SK-N-SH (cell line): ENCODE measurements at regions not wholly inside any gene's neighbourhood (a gene's known extent, or its start where the extent isn't known, plus 50 kb on each side); places are given as distances from the start of the nearest gene placed in this dataset.

Experiments used
- CTCF ChIA-PET: fragments of 300-600, 350-600 bp; formaldehyde crosslinking; extraction: SDS; loops from one replicate; lab custom pipeline; 2021; lab: Yijun Ruan, JAX
- POLR2A ChIA-PET: fragments of 350-600 bp; sonication (Branson Sonifier 250); formaldehyde crosslinking; extraction: SDS; loops from one replicate; lab custom pipeline; 2020; ENCODE audit warnings: antibody characterized with exemption, inconsistent platforms; lab: Yijun Ruan, JAX
- DNase-seq: peaks from one replicate; pipeline ENCODE4 v3.0.0; 2012
- H2AFZ ChIP-seq: fragments of 200-600 bp; sonication (generic); 2 replicates; pipeline ENCODE4 v1.8.1; 2016; ENCODE audit warnings: antibody characterized with exemption, mild to moderate bottlenecking, low read depth
- H3F3A ChIP-seq: fragments of 200-600 bp; sonication (generic); replicated peaks from 2 replicates; pipeline ENCODE3; 2016; ENCODE audit warnings: antibody characterized with exemption, mild to moderate bottlenecking; ENCODE audit not compliant: insufficient read depth
- H3K27ac ChIP-seq, 2 experiments: fragments of 200-500 bp in 1 of 2; fragments of 200-600 bp in 1 of 2; sonication (Bioruptor generic) in 1 of 2; sonication (generic), shearing (Covaris generic) in 1 of 2; 2 replicates each; pipeline versions ENCODE4 v1.5.1 to v1.6.1; 2014 to 2016; ENCODE audit warnings: low read depth in 2 of 2, inconsistent platforms in 1 of 2, low read length in 1 of 2, mild to moderate bottlenecking in 1 of 2, mixed read lengths in 1 of 2
- H3K27me3 ChIP-seq: fragments of 200-600 bp; sonication (generic), shearing (Covaris generic); 2 replicates; pipeline ENCODE4 v1.6.1; 2016; ENCODE audit warnings: mixed run types; ENCODE audit not compliant: insufficient read depth
- H3K36me3 ChIP-seq, 2 experiments: fragments of 200-500 bp in 1 of 2; fragments of 200-600 bp in 1 of 2; sonication (Bioruptor generic) in 1 of 2; sonication (generic) in 1 of 2; replicated peaks in 1 of 2; 2 replicates each; pipeline versions ENCODE3 to v1.5.1; 2014 to 2016; ENCODE audit warnings: low read length in 1 of 2, mild to moderate bottlenecking in 1 of 2; ENCODE audit not compliant: insufficient read depth in 2 of 2, control insufficient read depth in 1 of 2
- H3K4me1 ChIP-seq, 2 experiments: fragments of 200-500 bp in 1 of 2; fragments of 200-600 bp in 1 of 2; sonication (Bioruptor generic) in 1 of 2; sonication (generic), shearing (Covaris generic) in 1 of 2; 2 replicates each; pipeline versions ENCODE4 v1.5.1 to v1.6.1; 2014 to 2016; ENCODE audit warnings: low read depth in 1 of 2, low read length in 1 of 2, mixed run types in 1 of 2; ENCODE audit not compliant: insufficient read depth in 2 of 2, control insufficient read depth in 1 of 2
- H3K4me2 ChIP-seq: fragments of 200-600 bp; sonication (generic), shearing (Covaris generic); 2 replicates; pipeline ENCODE4 v1.6.1; 2017; ENCODE audit warnings: mixed run types
- H3K4me3 ChIP-seq, 2 experiments: fragments of 200-500 bp in 1 of 2; fragments of 200-600 bp in 1 of 2; sonication (Bioruptor generic) in 1 of 2; sonication (generic), shearing (Covaris generic) in 1 of 2; 2 replicates each; pipeline versions ENCODE4 v1.5.1 to v1.8.1; 2014 to 2016; ENCODE audit warnings: low read depth in 2 of 2, inconsistent platforms in 1 of 2, low read length in 1 of 2, mild to moderate bottlenecking in 1 of 2, mixed read lengths in 1 of 2, moderate library complexity in 1 of 2
- H3K79me2 ChIP-seq: fragments of 200-600 bp; sonication (generic); 2 replicates; pipeline ENCODE4 v1.8.1; 2017; ENCODE audit warnings: mild to moderate bottlenecking; ENCODE audit not compliant: insufficient read depth
- H3K9ac ChIP-seq: fragments of 200-600 bp; sonication (generic); 2 replicates; pipeline ENCODE4 v1.6.1; 2017; ENCODE audit warnings: mixed run types
- H3K9me2 ChIP-seq: fragments of 200-600 bp; sonication (generic); 2 replicates; pipeline ENCODE4 v1.6.1; 2017; ENCODE audit warnings: mixed run types
- H3K9me3 ChIP-seq: fragments of 200-600 bp; sonication (generic); 2 replicates; pipeline ENCODE4 v1.6.1; 2017; ENCODE audit warnings: mixed run types, mild to moderate bottlenecking, moderate library complexity
- H4K20me1 ChIP-seq: fragments of 200-600 bp; sonication (generic); 2 replicates; pipeline ENCODE4 v1.6.1; 2017; ENCODE audit warnings: mild to moderate bottlenecking, mixed run types; ENCODE audit not compliant: insufficient read depth
- CHD2 ChIP-seq: fragments of 150-350 bp; IDR thresholded peaks from 2 replicates; pipeline ENCODE4 v1.6.1; 2018; ENCODE audit warnings: low read length; ENCODE audit not compliant: partially characterized antibody
- EZH2phosphoT487 ChIP-seq: fragments of 200-600 bp; sonication (generic); IDR thresholded peaks from 2 replicates; pipeline ENCODE4 v1.6.1; 2017; ENCODE audit warnings: low read depth, mixed run types, mild to moderate bottlenecking, antibody characterized with exemption, moderate library complexity, borderline replicate concordance
- FOSL2 ChIP-seq: IDR thresholded peaks from 2 replicates; pipeline ENCODE4 v1.4.0; 2012; ENCODE audit warnings: low read depth, mild to moderate bottlenecking, moderate library complexity, borderline replicate concordance
- FOXJ3 ChIP-seq: sonication (generic); formaldehyde crosslinking; IDR thresholded peaks from 2 replicates; pipeline ENCODE4 v1.5.1; 2020; ENCODE audit warnings: mild to moderate bottlenecking, missing genetic modification reagents
- FOXM1 ChIP-seq: IDR thresholded peaks from 2 replicates; pipeline ENCODE4 v1.4.0; 2012; ENCODE audit warnings: low read depth, mild to moderate bottlenecking
- GATA2 ChIP-seq: sonication (generic); formaldehyde crosslinking; IDR thresholded peaks from 2 replicates; pipeline ENCODE4 v1.5.0; 2020; ENCODE audit warnings: mild to moderate bottlenecking, missing genetic modification reagents
- IRF3 ChIP-seq: fragments of 150-350 bp; IDR thresholded peaks from 2 replicates; pipeline ENCODE4 v1.6.1; 2016; ENCODE audit warnings: mild to moderate bottlenecking, low read depth, low read length
- MAX ChIP-seq: IDR thresholded peaks from 2 replicates; pipeline ENCODE4 v1.4.0; 2012; ENCODE audit warnings: low read depth
- NFIC ChIP-seq: IDR thresholded peaks from 2 replicates; pipeline ENCODE4 v1.4.0; 2012; ENCODE audit warnings: borderline replicate concordance
- NRF1 ChIP-seq: IDR thresholded peaks from 2 replicates; pipeline ENCODE4 v1.6.1; 2012; ENCODE audit warnings: low read depth, mild to moderate bottlenecking, low read length
- POLR2AphosphoS5 ChIP-seq: IDR thresholded peaks from 2 replicates; pipeline ENCODE4 v1.6.1; 2012; ENCODE audit warnings: low read depth, low read length
- RCOR1 ChIP-seq: fragments of 150-350 bp; IDR thresholded peaks from 2 replicates; pipeline ENCODE4 v1.6.1; 2017; ENCODE audit warnings: antibody characterized with exemption, low read length
- TAF1 ChIP-seq: IDR thresholded peaks from 2 replicates; pipeline ENCODE4 v1.6.1; 2012; ENCODE audit warnings: low read depth, mild to moderate bottlenecking, low read length, moderate library complexity, borderline replicate concordance
- TCF12 ChIP-seq: IDR thresholded peaks from 2 replicates; pipeline ENCODE4 v1.4.0; 2012
- TEAD4 ChIP-seq: IDR thresholded peaks from 2 replicates; pipeline ENCODE4 v1.4.0; 2012; ENCODE audit warnings: mild to moderate bottlenecking, borderline replicate concordance; ENCODE audit not compliant: insufficient read depth
- USF1 ChIP-seq: IDR thresholded peaks from 2 replicates; pipeline ENCODE4 v1.4.0; 2012; ENCODE audit warnings: low read depth, borderline replicate concordance
- ZBTB33 ChIP-seq: IDR thresholded peaks from 2 replicates; pipeline ENCODE4 v1.4.0; 2012; ENCODE audit warnings: low read depth, borderline replicate concordance
- WGBS: methylation state at CpG from one replicate; pipeline ENCODE4 v1.1.6; 2017; ENCODE audit warnings: low lambda C conversion rate; 5-methylcytosine and 5-hydroxymethylcytosine counted together

GRCh38 chr13:99652141-99652540 is 150.9 kb downstream of the TM9SF2 start:
- WGBS = 82% methylated on average over 1 of the region's 1 CpG
- Histone ChIP-seq H3K4me3 (no peak overlapping the region), H3K9ac (no peak overlapping the region), H3K9me2 (no peaks in the 10 kb centered on the region), H2AFZ (no peak overlapping the region), H3F3A (no peaks in the 10 kb centered on the region), H3K4me1 (peaks cover 0 to 5% of the 10 kb centered on the region in 2 experiments; a peak in 2 of 4 replicates), H4K20me1 (no peaks in the 10 kb centered on the region), H3K27ac (no peak overlapping the region), H3K36me3 (no peaks in the 10 kb centered on the region), H3K9me3 (no peaks in the 10 kb centered on the region), H3K27me3 (no peaks in the 10 kb centered on the region), H3K79me2 (no peaks in the 10 kb centered on the region), H3K4me2 (no peak overlapping the region)
- ChIA-PET CTCF (interaction anchor here (1.2 kb wide), 1 partner anchor 583 kb away, joined by 5 read pairs; no protein-coding TSS in a partner anchor), POLR2A (no interaction called here)
- no peak for DNase-seq
- TF ChIP-seq TEAD4 (no peak), USF1 (no peak), MAX (no peak), EZH2phosphoT487 (no peak), CHD2 (no peak), TAF1 (no peak), FOXJ3 (no peak), RCOR1 (no peak), IRF3 (no peak), FOSL2 (no peak), NRF1 (no peak)

- DNase-seq = no peak
- ChIA-PET POLR2A (no interaction called here), CTCF (interaction anchor here (0.8 kb wide), 1 partner anchor 209 kb away, joined by 4 read pairs; no protein-coding TSS in a partner anchor)
- no peaks in the 10 kb centered on the region for H3K27me3 ChIP-seq
- H3K79me2 ChIP-seq = no peaks in the 10 kb centered on the region
- no peak overlapping the region for H3K27ac ChIP-seq
- TF ChIP-seq NFIC (no peak), POLR2AphosphoS5 (no peak), GATA2 (CRISPR knock-in tag) (no peak), FOXM1 (no peak), USF1 (no peak), TCF12 (no peak), ZBTB33 (no peak)
- no peaks in the 10 kb centered on the region for H3K36me3 ChIP-seq
- H3K4me3 ChIP-seq = no peak overlapping the region
- H4K20me1 ChIP-seq = no peaks in the 10 kb centered on the region
- no peak overlapping the region for H3K4me2 ChIP-seq
- no peaks in the 10 kb centered on the region for H3K4me1 ChIP-seq
- H3F3A ChIP-seq = no peaks in the 10 kb centered on the region
- no peaks in the 10 kb centered on the region for H3K9me2 ChIP-seq
- no peaks in the 10 kb centered on the region for H3K9me3 ChIP-seq
- 77% methylated on average over 5 of the region's 5 CpGs for WGBS
- no peak overlapping the region for H2AFZ ChIP-seq
- H3K9ac ChIP-seq = no peak overlapping the region
Observed at GRCh38 chr13:99651016-99651415, 149.7 kb downstream of the TM9SF2 start.
